ENCODE measurements at regions not wholly inside any gene's neighbourhood (a gene's known extent, or its start where the extent isn't known, plus 50 kb on each side); places are given as distances from the start of the nearest gene placed in this dataset.

DNA sequence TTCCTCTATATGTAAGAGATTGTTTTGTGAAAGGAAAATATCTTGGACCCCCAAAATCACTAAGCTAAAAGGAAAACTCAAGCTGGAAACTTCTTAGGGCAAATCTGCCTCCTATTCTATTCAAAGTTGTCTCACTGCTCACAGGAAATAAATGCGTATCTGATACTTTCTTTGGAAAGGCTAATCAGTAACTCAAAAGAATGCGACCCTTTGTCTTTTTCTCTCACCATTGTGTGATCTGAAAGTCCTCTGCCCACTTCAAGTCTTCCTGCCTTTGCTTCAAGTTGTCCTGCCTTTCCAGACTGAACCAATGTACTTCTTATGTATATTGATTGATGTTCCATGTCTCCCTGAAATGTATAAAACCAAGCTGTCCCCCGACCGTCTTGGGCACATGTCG, 157.3 kb downstream of the KIF2B start:
- no peaks in the 10 kb centered on the region for H3K36me3 ChIP-seq (replicated peaks; ENCODE audit: low read depth, low read length)
- no peak overlapping the region for H3K4me2 ChIP-seq (ENCODE audit: low read length)
- no peaks in the 10 kb centered on the region for H3K27me3 ChIP-seq (ENCODE audit: low read depth, low read length)
- TF ChIP-seq EZH2phosphoT487 (IDR thresholded peaks at IDR 0.05; ENCODE audit: low read depth), result no peak
- TF ChIP-seq, protein P1, sequence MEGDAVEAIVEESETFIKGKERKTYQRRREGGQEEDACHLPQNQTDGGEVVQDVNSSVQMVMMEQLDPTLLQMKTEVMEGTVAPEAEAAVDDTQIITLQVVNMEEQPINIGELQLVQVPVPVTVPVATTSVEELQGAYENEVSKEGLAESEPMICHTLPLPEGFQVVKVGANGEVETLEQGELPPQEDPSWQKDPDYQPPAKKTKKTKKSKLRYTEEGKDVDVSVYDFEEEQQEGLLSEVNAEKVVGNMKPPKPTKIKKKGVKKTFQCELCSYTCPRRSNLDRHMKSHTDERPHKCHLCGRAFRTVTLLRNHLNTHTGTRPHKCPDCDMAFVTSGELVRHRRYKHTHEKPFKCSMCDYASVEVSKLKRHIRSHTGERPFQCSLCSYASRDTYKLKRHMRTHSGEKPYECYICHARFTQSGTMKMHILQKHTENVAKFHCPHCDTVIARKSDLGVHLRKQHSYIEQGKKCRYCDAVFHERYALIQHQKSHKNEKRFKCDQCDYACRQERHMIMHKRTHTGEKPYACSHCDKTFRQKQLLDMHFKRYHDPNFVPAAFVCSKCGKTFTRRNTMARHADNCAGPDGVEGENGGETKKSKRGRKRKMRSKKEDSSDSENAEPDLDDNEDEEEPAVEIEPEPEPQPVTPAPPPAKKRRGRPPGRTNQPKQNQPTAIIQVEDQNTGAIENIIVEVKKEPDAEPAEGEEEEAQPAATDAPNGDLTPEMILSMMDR (IDR thresholded peaks at IDR 0.05; ENCODE audit: low read depth, low read length), result no peak
- no peak overlapping the region for H3K27ac ChIP-seq (ENCODE audit: low read length)
- no peak overlapping the region for H3K4me3 ChIP-seq (ENCODE audit: low read length)
- no peaks in the 10 kb centered on the region for H3K9me3 ChIP-seq (ENCODE audit: insufficient read depth, low read length)
- no peak overlapping the region for H2AFZ ChIP-seq (ENCODE audit: low read depth, low read length)
- no peaks in the 10 kb centered on the region for H3K79me2 ChIP-seq (ENCODE audit: low read length)
- no peaks in the 10 kb centered on the region for H4K20me1 ChIP-seq (ENCODE audit: insufficient read depth, low read length)
- no peaks in the 10 kb centered on the region for H3K4me1 ChIP-seq (ENCODE audit: low read length)
- no peak overlapping the region for H3K9ac ChIP-seq (ENCODE audit: low read length)

DNA sequence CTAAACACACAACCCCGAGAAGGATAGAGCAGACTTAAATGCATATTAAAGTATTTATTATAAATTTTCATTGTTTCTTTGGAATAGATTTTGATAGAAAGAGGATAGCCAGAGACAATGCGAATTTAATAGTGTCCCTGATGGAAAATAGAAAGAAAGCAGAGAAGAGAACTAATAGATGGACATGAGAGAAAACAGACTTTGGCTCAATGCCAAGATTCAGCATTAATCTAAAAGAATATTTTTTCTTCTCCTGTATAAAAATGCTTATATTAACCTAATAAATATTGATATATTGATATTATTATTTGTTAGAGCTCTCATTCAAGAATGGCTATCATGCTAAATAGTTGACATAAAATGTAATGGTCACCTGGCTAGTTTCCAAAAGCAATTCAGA, 173.4 kb downstream of the KIF2B start:
- H3K9me3 ChIP-seq (ENCODE audit: insufficient read depth, low read length), result no peaks in the 10 kb centered on the region
- H4K20me1 ChIP-seq (ENCODE audit: insufficient read depth, low read length), result no peaks in the 10 kb centered on the region
- H3K36me3 ChIP-seq (replicated peaks; ENCODE audit: low read depth, low read length), result no peaks in the 10 kb centered on the region
- H3K27me3 ChIP-seq (ENCODE audit: low read depth, low read length), result no peaks in the 10 kb centered on the region
- H3K27ac ChIP-seq (ENCODE audit: low read length), result no peak overlapping the region
- no peak overlapping the region for H3K4me3 ChIP-seq (ENCODE audit: low read length)
- no peak overlapping the region for H3K9ac ChIP-seq (ENCODE audit: low read length)
- TF ChIP-seq, protein P1 (IDR thresholded peaks at IDR 0.05; ENCODE audit: low read depth, low read length), result no peak
- TF ChIP-seq EZH2phosphoT487 (IDR thresholded peaks at IDR 0.05; ENCODE audit: low read depth), result no peak
- H3K79me2 ChIP-seq (ENCODE audit: low read length), result no peaks in the 10 kb centered on the region
- H3K4me2 ChIP-seq (ENCODE audit: low read length), result no peak overlapping the region
- no peak overlapping the region for H2AFZ ChIP-seq (ENCODE audit: low read depth, low read length)
- H3K4me1 ChIP-seq (ENCODE audit: low read length), result no peaks in the 10 kb centered on the region

DNA sequence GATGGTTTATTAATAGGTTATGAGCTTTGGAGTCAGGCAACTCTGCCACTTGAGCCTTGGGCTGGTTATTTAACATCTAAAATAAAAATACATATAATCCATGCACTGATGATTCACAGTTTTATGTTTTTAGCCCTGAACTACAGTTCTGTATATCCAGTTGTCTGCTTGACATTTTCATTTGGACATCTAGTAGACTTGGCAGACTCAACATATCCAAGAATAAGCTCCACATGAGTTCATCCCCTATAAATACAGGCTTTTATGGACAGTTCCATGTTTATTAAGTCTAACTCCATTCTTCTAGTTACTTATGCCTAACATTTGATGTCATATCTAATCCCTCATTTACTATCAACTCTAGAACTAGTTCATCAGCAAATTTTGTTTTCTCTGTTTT, 174.2 kb downstream of the KIF2B start:
- no peak overlapping the region for H3K4me2 ChIP-seq (ENCODE audit: low read length)
- TF ChIP-seq EZH2phosphoT487 (IDR thresholded peaks at IDR 0.05; ENCODE audit: low read depth), result no peak
- TF ChIP-seq, protein P1 (IDR thresholded peaks at IDR 0.05; ENCODE audit: low read depth, low read length), result no peak

DNA sequence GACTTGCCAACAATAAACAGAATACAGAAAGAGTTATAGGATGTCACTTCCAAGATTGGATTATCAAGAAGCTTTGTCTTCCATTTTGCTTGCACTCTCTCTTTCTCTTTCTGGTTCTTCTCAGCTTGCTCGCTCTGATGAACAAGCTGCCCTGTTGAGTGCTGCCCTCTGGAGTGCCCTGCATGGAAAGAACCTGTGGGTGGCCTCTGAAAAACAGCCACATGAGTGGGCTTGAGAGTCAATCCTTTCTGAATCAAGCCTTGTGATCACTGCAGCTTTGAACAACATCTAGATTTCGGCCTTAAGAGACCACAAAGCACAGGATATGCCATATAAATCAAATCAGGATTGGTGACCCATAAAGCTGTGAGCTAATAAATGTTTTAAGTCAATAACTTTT, 185.1 kb downstream of the KIF2B start:
- Histone ChIP-seq H3K79me2 (ENCODE audit: low read length) (no peaks in the 10 kb centered on the region), H3K27ac (ENCODE audit: low read length) (no peak overlapping the region), H3K9ac (ENCODE audit: low read length) (no peak overlapping the region), H3K4me2 (ENCODE audit: low read length) (no peak overlapping the region), H3K36me3 (replicated peaks; ENCODE audit: low read depth, low read length) (no peaks in the 10 kb centered on the region), H4K20me1 (ENCODE audit: insufficient read depth, low read length) (no peaks in the 10 kb centered on the region), H3K9me3 (ENCODE audit: insufficient read depth, low read length) (no peaks in the 10 kb centered on the region), H3K27me3 (ENCODE audit: low read depth, low read length) (no peaks in the 10 kb centered on the region), H3K4me1 (ENCODE audit: low read length) (no peaks in the 10 kb centered on the region), H2AFZ (ENCODE audit: low read depth, low read length) (no peak overlapping the region), H3K4me3 (ENCODE audit: low read length) (no peak overlapping the region)
- TF ChIP-seq, protein P1 (IDR thresholded peaks at IDR 0.05; ENCODE audit: low read depth, low read length), result no peak
- no peak for TF ChIP-seq EZH2phosphoT487 (IDR thresholded peaks at IDR 0.05; ENCODE audit: low read depth)

More for the DNA sequence above, 174.2 kb downstream of the KIF2B start:
- Histone ChIP-seq H3K9me3 (ENCODE audit: insufficient read depth, low read length) (no peaks in the 10 kb centered on the region), H2AFZ (ENCODE audit: low read depth, low read length) (no peak overlapping the region), H3K36me3 (replicated peaks; ENCODE audit: low read depth, low read length) (no peaks in the 10 kb centered on the region), H3K4me1 (ENCODE audit: low read length) (no peaks in the 10 kb centered on the region), H3K9ac (ENCODE audit: low read length) (no peak overlapping the region), H3K79me2 (ENCODE audit: low read length) (no peaks in the 10 kb centered on the region), H3K27ac (ENCODE audit: low read length) (no peak overlapping the region), H4K20me1 (ENCODE audit: insufficient read depth, low read length) (no peaks in the 10 kb centered on the region), H3K4me3 (ENCODE audit: low read length) (no peak overlapping the region), H3K27me3 (ENCODE audit: low read depth, low read length) (no peaks in the 10 kb centered on the region)

All from OCI-LY3 (cell line).